Stimulated activated CD4-positive, alpha-beta T cell treated with anti-CD3 and anti-CD28 coated beads, Interleukin-12 subunit alpha, Interleukin-12 subunit beta, amount 100 ng/mL, for 24 hours (primary cell): ENCODE measurements at regions not wholly inside any gene's neighbourhood (a gene's known extent, or its start where the extent isn't known, plus 50 kb on each side); places are given as distances from the start of the nearest gene placed in this dataset.

Experiments used
- DNase-seq, 2 experiments: peaks; one replicate each; pipeline ENCODE4 v3.0.0-alpha.2; 2020; ENCODE audit warnings: low read depth in 2 of 2

DNA sequence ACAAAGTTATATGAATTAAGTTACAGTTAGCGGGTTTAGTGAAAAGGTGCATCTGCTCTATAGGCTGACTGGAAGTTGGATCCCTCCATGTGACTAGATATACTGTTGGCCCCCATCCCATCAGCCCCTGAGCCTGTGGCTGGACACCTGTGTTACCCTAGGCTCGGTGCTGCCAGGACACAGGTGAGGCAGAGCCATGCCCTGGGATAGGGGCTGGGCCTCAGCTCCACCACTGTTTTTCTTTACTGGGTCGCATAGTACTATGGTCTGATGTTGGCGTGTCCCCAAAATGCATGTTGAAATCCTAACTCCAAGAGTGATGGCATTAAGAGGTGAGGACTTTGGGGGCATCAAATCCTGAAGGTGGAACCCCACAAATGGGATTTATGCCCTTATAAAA is 638.6 kb upstream of the ID2 start:
- DNase-seq, result no peak

GRCh38 chr2:8044046-8044594 is 637.7 kb upstream of the ID2 start:
- no peak for DNase-seq

GRCh38 chr2:8045081-8045614 is 636.7 kb upstream of the ID2 start:
- no peak for DNase-seq

- DNase-seq, result no peak
These were observed 635.0 kb upstream of the ID2 start for GRCh38 chr2:8046849-8047248.

- DNase-seq, result no peak
These were observed 632.7 kb upstream of the ID2 start for GRCh38 chr2:8049176-8049575.

- DNase-seq, result peak; percentile 19 to 48
These were observed 631.8 kb upstream of the ID2 start for GRCh38 chr2:8049851-8050571.

DNA sequence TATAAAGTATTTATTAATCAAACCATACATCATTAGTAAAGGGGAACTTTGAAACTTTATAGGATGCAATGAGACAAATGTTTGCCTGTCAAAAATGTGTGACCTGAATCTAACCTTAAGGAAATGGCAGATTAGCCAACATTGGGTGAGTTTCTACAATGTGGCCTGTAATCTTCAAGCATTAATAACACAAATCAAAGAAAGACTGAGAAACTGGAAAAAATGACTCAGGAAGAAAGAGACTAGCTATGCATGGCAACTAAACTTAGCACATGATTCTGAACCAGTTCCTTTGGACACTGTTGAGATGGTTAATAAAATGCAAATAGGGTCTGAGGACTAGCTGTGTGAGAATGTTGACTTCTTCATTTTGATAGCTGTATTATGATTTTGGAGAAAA is 628.6 kb upstream of the ID2 start:
- DNase-seq, result no peak

- no peak for DNase-seq
These were observed 627.8 kb upstream of the ID2 start for GRCh38 chr2:8054070-8054469.

DNA sequence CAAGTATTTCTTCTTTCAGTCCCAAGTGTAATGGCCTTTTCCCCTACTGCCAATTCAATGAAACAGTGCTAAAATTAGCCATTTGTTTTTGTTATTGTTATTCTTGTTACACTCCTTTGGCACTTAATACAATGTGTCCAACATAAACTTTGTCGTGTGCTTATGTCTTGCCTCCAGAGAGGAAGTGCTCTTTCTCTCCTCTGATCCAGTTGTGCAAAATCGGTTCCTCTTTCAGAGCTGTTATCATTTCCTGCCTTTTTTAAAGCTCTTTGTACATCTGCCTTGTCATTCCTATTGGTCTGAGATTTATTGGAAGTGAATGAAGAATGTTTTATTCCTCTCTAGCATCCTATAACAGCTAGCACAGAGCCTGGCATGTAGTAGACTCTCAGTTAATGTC is 623.2 kb upstream of the ID2 start:
- no peak for DNase-seq

DNA sequence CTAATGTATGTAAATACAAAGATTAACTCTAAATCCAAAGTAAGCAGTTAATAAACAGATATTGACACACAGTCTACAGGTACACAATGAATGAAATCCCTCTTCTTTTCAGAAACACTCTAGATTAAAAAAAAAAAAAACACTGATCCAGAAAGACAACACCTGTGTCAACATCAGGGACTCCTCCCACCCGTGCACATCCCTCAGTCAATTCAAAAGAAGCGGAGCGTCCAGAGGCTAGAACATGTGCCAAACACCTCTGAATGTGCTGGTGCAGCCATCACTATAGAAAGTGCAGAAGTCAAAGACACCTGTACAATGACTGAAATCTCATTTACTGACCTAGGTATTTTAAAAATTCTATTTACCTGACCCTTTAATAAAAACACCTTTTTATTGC is 622.6 kb upstream of the ID2 start:
- no peak for DNase-seq

- DNase-seq, result no peak
These were observed 622.1 kb upstream of the ID2 start for GRCh38 chr2:8059794-8060193.

DNA sequence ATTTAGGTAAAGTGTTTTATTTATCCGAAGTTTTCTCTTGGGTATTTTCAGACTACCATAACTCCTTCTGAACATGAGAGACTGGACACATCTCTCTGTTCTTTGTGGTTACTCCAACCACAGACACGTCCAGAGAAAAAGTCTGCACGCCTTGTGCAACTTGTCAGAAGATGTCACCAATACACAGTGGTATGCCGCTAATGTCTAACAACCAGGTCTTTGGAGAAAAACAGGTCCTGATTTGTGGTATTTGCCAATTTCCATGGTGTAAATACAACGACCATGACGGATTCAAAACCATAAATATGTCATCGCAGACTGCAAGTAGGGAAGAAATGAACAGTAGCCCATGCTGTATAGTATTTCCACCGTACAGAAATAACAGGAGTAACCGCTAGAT is 620.6 kb upstream of the ID2 start:
- DNase-seq, result no peak

DNA sequence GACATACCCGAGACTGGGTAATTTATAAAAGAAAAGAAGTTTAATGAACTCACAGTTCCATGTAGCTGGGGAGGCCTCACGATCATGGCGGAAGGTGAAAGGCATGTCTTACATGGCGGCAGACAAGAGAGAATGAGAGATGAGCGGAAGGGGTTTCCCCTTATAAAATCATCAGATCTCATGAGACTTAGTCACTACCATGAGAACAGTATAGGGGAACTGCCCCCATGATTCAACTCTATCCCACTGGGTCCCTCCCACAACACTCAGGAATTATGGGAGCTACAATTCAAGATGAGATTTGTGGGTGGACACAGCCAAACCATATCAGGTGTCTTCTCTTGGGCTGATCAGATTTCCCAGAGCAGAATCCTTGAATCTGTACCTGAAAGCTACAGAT is 617.3 kb upstream of the ID2 start:
- DNase-seq, result no peak

- DNase-seq, result no peak
These were observed 616.7 kb upstream of the ID2 start for GRCh38 chr2:8065191-8065590.

DNA sequence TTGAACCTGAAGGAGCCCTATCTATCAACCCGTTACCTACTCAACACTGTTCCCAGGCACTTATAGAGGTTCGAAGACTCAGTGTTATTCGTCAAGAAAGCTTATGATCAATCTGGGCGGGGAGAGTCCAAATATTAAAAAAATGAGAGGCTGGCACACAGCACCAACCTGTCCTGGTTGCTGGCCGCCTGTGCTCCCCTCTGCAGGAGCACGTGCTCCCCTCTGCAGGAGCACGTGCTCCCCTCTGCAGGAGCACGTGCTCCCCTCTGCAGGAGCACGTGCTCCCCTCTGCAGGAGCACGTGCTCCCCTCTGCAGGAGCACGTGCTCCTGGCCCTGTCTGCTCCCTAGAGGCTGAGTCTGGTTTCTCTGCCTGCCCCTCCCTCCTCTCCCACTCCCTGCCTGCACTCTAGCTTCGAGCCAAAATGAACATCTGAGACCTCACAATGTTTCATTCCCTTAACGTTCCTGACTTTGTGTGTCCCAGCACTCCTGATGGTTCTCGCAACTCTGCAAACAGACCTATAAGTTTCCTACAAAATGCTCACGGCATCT is 614.0 kb upstream of the ID2 start:
- no peak for DNase-seq

- DNase-seq, result no peak
These were observed 608.9 kb upstream of the ID2 start for GRCh38 chr2:8072907-8073306.

DNA sequence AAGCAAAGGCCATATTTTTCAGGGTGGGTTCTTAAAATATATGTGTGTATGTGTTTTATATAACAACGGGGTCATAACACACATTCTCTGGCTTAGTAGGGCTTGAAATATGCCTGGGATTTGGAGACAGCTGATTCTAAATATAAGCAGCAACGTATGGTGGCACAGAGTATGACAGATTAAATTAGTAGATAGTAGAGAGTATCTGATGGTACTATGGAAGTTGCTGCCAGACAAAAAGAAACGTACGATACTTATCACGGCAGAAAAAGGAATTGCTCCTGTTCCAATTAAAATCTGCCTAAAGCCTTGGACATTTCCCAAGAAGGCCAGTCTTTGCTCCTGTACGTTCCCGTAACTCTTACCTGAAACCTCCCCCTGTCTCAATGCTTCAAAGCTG is 607.9 kb upstream of the ID2 start:
- DNase-seq, result no peak

DNA sequence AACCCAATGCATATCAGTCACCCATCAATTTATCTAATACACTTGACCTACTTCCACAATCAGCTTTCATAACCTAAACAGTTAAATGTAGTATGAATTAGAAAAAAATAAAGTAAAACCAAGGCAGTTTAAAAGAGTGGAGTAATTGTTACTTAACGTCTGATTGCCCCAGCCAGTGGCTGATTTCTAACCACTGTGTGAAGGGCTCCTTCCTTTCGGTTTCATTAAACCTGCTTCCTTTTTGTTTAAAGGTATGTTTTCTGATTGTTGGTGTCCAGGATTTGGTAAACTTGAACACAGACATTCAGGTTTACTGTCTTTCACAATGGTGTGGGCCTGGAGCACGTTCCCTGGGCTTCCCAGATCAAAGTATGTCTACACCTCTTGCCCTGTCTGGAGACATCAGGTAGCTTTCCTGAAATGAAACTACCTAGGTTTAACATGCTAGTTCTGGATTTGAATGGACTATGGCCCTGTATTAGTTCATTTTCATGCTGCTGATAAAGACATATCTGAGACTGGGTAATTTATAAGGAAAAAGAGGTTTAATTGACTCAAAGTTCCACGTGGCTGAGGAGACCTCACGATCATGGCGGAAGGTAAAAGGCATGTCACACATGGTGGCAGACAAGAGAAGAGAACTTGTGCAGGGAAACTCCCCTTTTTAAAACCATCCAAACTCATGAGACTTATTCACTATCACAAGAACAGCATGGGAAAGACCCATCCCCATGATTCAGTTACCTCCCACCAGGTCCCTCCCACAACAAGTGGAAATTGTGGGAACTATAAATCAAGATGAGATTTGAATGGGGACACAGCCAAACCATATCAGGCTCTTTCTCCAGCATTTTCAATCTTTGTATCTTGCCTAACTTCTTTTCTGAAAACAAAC is 605.2 kb upstream of the ID2 start:
- DNase-seq, result no peak

- DNase-seq, result no peak
These were observed 603.2 kb upstream of the ID2 start for GRCh38 chr2:8078705-8079104.

GRCh38 chr2:8080063-8080462 is 601.8 kb upstream of the ID2 start:
- no peak for DNase-seq

DNA sequence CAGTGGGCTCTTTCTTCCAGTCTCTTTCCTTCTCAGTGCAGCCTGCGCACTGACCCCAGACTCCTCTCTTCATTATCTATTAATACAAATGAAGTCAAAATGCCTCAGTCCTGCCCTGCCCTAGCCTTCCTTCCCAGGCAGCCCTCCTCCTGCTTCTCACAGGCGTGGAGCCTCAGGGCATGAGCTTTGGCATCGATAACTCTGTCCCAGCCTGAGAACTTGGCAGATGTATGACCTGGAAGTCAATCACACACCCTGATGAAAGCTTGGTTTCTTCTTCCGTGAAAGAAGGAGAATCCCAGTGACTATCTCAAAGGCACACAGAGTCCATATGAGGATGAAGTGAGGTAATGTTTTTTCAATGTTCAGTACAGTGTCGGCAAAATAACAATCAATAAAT is 600.7 kb upstream of the ID2 start:
- no peak for DNase-seq

GRCh38 chr2:8082840-8083239 is 599.0 kb upstream of the ID2 start:
- DNase-seq, result no peak
